ENCODE measurements at regions not wholly inside any gene's neighbourhood (a gene's known extent, or its start where the extent isn't known, plus 50 kb on each side); places are given as distances from the start of the nearest gene placed in this dataset.

- no peaks in the 10 kb centered on the region for H3K9me3 Mint-ChIP-seq (ENCODE audit: unreplicated experiment)
- H3K27me3 Mint-ChIP-seq (ENCODE audit: insufficient read depth, unreplicated experiment), result no peaks in the 10 kb centered on the region
- intact Hi-C loops (cut with micrococcal nuclease), result no loop called here
- no peaks in the 10 kb centered on the region for H3K36me3 Mint-ChIP-seq (ENCODE audit: insufficient read depth, unreplicated experiment)
- BruUV-seq (replicated peaks), result no TSS peak
- no peak for TF ChIP-seq CTCF (IDR thresholded peaks at IDR 0.05; ENCODE audit: unreplicated experiment)
- ChIA-PET POLR2A (no interaction called here), CTCF (interaction anchor here (0.7 kb wide), 1 partner anchor 594 kb away, joined by 3 read pairs; no protein-coding TSS in a partner anchor)
- H3K4me3 Mint-ChIP-seq (ENCODE audit: unreplicated experiment), result no peak overlapping the region
- H3K27ac Mint-ChIP-seq (ENCODE audit: low read depth, unreplicated experiment), result no peak overlapping the region
- H3K4me1 Mint-ChIP-seq (ENCODE audit: insufficient read depth, unreplicated experiment), result no peaks in the 10 kb centered on the region
- no peak for DNase-seq (ENCODE audit: unreplicated experiment)
Observed at GRCh38 chr7:47039089-47039648, 542.7 kb downstream of the TNS3 start.

- H3K27ac Mint-ChIP-seq (ENCODE audit: low read depth, unreplicated experiment), result no peak overlapping the region
- no peak for DNase-seq (ENCODE audit: unreplicated experiment)
- TF ChIP-seq CTCF (IDR thresholded peaks at IDR 0.05; ENCODE audit: unreplicated experiment), result no peak
- no peaks in the 10 kb centered on the region for H3K9me3 Mint-ChIP-seq (ENCODE audit: unreplicated experiment)
- intact Hi-C loops (cut with micrococcal nuclease), result no loop called here
- BruUV-seq (replicated peaks), result no TSS peak
- H3K27me3 Mint-ChIP-seq (ENCODE audit: insufficient read depth, unreplicated experiment), result no peaks in the 10 kb centered on the region
- ChIA-PET CTCF (interaction anchor here (0.6 to 0.8 kb wide), 3 partner anchors 132 to 594 kb away, joined by 3 read pairs; no protein-coding TSS in a partner anchor), POLR2A (no interaction called here)
- H3K4me3 Mint-ChIP-seq (ENCODE audit: unreplicated experiment), result no peak overlapping the region
- no peaks in the 10 kb centered on the region for H3K36me3 Mint-ChIP-seq (ENCODE audit: insufficient read depth, unreplicated experiment)
- no peaks in the 10 kb centered on the region for H3K4me1 Mint-ChIP-seq (ENCODE audit: insufficient read depth, unreplicated experiment)
Observed at GRCh38 chr7:47038621-47039020, 543.3 kb downstream of the TNS3 start.

- Mint-ChIP-seq H3K27ac (ENCODE audit: low read depth, unreplicated experiment) (no peak overlapping the region), H3K9me3 (ENCODE audit: unreplicated experiment) (no peaks in the 10 kb centered on the region), H3K4me1 (ENCODE audit: insufficient read depth, unreplicated experiment) (no peaks in the 10 kb centered on the region), H3K27me3 (ENCODE audit: insufficient read depth, unreplicated experiment) (no peaks in the 10 kb centered on the region), H3K4me3 (ENCODE audit: unreplicated experiment) (no peak overlapping the region), H3K36me3 (ENCODE audit: insufficient read depth, unreplicated experiment) (no peaks in the 10 kb centered on the region)
- ChIA-PET CTCF (no interaction called here), POLR2A (no interaction called here)
- BruUV-seq (replicated peaks), result no TSS peak
- no peak for TF ChIP-seq CTCF (IDR thresholded peaks at IDR 0.05; ENCODE audit: unreplicated experiment)
- intact Hi-C loops (cut with micrococcal nuclease), result no loop called here
- no peak for DNase-seq (ENCODE audit: unreplicated experiment)
Observed at GRCh38 chr7:47037607-47038006, 544.3 kb downstream of the TNS3 start.

- no peak overlapping the region for H3K4me3 Mint-ChIP-seq (ENCODE audit: unreplicated experiment)
- no peak overlapping the region for H3K27ac Mint-ChIP-seq (ENCODE audit: low read depth, unreplicated experiment)
- H3K4me1 Mint-ChIP-seq (ENCODE audit: insufficient read depth, unreplicated experiment), result no peaks in the 10 kb centered on the region
- DNase-seq (ENCODE audit: unreplicated experiment), result no peak
- TF ChIP-seq CTCF (IDR thresholded peaks at IDR 0.05; ENCODE audit: unreplicated experiment), result no peak
- no peaks in the 10 kb centered on the region for H3K9me3 Mint-ChIP-seq (ENCODE audit: unreplicated experiment)
- BruUV-seq (replicated peaks), result no TSS peak
- CTCF ChIA-PET, result no interaction called here
- POLR2A ChIA-PET, result no interaction called here
- H3K36me3 Mint-ChIP-seq (ENCODE audit: insufficient read depth, unreplicated experiment), result no peaks in the 10 kb centered on the region
- H3K27me3 Mint-ChIP-seq (ENCODE audit: insufficient read depth, unreplicated experiment), result no peaks in the 10 kb centered on the region
- intact Hi-C loops (cut with micrococcal nuclease), result no loop called here
Observed at GRCh38 chr7:47036909-47037308, 545.0 kb downstream of the TNS3 start.
